ENCODE measurements at regions not wholly inside any gene's neighbourhood (a gene's known extent, or its start where the extent isn't known, plus 50 kb on each side); places are given as distances from the start of the nearest gene placed in this dataset.
A peak's percentile ranks its signal among the peaks of the same experiment; 100 is the strongest.

DNA sequence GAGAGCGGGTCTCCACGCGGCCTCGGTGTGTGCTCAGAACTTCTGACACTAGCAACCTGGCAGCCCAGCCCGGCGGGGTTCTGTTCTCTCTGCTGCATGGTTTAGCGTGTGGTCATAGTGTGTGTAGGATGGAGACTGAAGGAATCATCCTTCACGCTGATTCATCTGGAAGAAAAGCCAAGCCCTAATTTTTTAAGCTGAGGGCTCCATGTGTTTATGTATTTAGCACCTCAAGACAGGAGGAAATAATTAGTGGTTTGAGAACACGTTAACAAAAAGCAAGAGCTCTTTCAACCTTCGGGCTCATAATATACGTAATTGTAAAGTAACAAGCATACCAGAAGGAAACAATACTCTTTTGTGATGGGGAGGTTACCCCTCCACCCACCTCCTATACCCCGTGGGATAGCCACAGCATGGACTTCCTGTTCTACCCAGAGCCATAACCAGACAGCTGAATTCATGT, 504.6 kb upstream of the MKI67 start:
- DNase-seq (ENCODE audit: low read depth in 3 of 3, low spot score in 2 of 3), result no peak

DNA sequence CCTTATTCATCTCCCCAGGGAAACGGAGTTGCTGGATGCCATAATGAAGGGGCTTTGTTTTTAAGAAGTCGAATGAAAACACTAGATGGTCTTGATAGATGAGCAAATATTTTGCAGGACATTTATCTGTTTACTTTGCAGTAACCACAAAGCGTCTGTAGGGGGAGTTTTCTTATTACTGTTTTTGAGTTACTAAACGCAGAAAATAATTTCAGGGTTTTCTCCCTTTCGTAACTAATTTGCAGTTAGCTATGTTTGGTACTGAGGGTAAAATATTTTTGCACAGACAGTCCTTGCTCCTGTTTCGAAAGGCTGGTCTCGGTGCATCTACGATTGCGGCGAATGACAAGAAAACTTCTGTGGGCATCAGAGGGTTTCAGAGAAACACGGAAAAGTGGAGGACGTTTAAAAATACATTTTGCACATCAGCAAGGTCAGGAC, 505.6 kb upstream of the MKI67 start:
- DNase-seq (ENCODE audit: low read depth in 3 of 3, low spot score in 2 of 3), result no peak

DNA sequence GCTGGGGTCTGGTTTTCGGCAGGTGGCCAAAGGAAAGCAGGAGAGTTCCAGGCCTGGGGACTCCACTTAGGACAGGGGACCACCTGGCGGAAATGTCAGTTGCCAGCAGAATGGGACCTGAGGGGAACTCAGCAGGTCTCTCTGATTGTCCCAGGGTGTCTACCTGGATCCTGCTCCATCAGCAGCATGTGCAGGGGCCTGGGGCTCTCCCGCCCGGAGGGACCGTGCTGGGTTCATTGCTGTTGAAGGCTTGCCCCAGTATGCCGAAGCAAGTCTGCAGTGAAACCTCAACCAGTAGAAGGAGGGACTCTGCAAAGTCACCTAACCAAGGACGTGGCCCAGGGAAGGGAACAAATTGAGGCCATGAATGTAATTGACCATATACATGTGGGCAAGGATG, 506.5 kb upstream of the MKI67 start:
- no peak for DNase-seq (ENCODE audit: low read depth in 3 of 3, low spot score in 2 of 3)

DNA sequence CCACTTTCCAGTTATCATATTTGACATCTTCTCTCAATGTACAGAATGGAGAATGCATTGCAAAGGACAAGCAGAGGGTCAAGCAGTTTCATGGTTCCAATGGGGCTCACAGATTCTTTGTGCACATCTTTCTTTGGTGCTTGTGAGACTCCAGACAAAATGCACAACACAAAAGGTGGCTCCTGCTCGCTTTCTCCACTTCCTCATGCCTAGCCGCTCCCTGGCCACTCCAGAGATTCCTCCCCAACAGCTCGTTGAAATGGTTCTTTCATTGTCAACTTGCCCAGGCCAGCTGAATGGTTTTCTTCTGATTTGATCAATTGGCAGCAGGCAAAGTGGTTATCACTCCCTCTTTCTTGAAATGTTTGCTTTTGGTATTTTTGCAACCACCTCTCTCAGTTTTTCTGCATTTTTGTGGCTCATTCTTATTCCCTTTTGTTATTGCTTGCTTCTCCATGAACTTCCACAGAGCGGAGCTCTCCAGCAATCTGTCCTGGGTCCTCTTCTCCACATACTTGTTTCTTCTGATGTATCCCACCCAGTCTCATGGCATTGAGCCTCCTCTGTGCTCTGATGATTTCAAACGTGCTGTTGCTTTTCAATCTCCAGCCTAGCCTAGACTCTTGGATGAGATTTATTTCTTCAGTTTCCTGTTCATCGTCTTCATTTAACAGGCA, 507.8 kb upstream of the MKI67 start:
- DNase-seq (ENCODE audit: low read depth in 3 of 3, low spot score in 2 of 3), result no peak

DNA sequence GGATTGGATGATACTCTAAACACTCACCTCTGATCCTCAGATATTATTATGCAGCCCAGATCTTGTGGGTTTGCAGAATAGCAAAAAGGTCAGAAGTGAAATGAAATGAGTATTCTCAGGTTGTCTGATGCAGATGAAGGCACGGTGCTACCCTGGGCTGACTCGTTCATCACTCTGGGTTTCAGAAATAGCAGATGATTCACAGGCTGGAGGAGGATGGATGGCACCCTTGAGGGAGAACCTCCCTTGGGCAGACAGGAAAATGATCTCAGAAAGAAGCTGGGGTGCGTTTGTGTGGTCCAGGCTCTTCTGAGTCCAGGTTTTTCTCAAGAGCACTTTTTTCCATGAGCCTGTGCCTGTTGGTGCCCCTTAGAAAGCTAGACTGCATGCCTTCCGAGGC, 515.8 kb upstream of the MKI67 start:
- no peak for DNase-seq (ENCODE audit: low read depth in 3 of 3, low spot score in 2 of 3)

DNA sequence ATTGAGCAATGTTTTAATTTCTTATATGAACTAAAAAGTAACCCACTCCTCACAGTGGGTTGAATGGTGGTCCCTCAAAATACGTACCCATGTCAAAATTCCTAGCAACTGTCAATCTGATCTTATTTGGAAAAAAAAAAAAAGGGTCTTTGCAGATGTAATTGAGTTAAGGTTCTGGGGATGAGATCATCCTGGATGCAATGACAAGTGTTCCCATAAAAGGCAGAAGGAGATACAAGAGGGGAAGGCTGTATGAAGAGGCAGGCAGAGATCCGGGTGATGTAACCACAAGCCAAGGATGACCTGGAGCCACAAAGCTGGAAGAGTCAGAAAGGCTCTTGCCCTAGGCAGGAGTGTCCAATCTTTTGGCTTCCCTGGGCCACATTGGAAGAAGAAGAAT, 516.3 kb upstream of the MKI67 start:
- no peak for DNase-seq (ENCODE audit: low read depth in 3 of 3, low spot score in 2 of 3)

DNA sequence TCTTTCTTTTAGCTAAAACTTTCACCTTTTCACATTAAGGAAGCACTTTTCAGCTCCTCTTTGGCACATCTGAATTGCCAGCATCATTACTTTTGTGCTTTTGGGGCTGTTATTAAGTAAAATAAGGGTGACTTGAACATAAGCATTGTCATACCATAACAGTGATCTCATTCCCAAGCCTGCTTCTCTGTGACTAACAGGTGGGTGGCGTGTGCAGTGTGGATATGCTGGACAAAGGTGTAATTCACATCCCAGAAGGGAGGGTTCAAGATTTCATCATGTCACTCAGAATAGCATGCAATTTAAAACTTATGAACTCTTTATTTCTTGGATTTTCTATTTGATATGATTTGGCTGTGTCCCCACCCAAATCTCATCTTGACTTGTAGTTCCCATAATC, 517.4 kb upstream of the MKI67 start:
- DNase-seq (ENCODE audit: low read depth in 3 of 3, low spot score in 2 of 3), result no peak

DNA sequence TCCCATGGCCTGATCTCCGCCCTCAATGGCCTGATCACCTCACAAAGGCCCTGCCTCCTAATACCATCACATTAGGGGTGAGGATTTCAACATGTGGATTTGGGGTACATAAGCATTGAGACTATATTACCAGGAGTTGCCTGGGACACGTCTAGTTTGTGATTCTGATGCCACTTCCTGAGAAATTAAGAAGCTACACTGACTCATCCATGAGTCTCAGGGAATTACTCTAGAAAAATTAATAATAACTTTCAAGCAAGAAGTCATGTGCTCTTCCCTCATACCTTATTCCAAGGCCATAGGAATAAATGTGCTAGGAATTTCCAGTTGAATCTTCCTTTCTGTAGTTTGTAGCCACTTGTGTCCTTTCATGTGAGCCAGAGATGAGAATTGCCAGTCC, 519.3 kb upstream of the MKI67 start:
- DNase-seq (ENCODE audit: low read depth in 3 of 3, low spot score in 2 of 3), result no peak

DNA sequence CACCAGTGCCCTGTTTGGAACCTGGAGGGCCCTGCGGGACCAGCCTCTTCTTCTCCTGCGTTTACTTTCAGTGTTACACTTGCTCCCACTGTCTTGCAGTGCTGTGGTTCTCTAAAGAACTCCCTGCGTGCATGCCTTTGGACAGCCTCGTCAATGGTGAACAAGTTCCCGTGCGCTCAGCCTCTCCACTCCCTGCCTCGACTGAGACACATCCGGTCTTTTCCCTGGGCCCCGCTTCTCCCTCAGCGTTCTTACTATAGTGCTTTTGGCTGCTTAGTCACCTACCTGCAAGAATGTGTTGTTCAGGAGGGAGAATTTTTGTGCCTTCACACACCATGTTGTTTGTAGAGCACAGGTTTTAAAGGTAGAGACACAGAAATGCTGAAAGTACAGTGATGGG, 520.7 kb upstream of the MKI67 start:
- no peak for DNase-seq (ENCODE audit: low read depth in 3 of 3, low spot score in 2 of 3)

DNA sequence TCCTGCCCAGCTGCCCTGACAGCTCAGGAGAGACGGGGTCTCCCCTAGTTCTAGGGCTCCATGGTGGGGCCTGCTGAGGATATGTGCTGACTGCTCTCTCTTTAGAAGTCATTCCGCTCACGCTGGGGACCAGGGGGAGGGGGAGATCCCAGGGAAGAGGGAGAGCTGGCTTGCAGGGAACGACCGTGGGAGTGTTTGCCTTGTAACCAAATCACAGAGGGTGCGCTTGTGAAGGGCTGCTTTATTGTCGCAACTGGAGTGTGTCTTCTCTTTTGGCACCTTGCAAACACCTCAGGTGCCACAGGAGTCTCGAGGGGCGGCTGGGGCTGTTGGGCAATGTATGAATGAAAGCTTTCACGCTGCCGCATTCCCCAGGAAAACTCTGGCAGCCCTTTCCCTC, 531.3 kb upstream of the MKI67 start:
- peak; percentile 10 to 36 (median 19) for DNase-seq (ENCODE audit: low read depth in 3 of 3, low spot score in 2 of 3)

DNA sequence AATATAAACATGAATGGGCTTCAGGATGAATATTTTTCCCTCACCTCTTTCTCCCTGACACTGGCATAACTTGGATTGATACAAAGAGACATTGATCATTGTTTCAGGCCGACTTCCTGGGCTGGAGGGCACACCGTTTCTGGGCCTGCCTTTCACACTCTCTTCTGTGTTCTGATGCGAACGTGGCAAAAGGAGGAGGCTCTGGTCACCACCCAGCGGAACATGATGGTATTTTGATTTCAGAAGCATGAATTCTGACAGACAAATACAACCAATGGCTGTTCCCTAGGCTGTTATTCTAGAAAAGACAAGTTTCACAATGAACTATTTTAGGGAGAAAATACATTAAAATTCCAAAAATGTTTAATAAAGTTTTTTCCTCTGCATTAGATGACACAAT, 534.5 kb upstream of the MKI67 start:
- DNase-seq (ENCODE audit: low read depth in 3 of 3, low spot score in 2 of 3), result no peak

DNA sequence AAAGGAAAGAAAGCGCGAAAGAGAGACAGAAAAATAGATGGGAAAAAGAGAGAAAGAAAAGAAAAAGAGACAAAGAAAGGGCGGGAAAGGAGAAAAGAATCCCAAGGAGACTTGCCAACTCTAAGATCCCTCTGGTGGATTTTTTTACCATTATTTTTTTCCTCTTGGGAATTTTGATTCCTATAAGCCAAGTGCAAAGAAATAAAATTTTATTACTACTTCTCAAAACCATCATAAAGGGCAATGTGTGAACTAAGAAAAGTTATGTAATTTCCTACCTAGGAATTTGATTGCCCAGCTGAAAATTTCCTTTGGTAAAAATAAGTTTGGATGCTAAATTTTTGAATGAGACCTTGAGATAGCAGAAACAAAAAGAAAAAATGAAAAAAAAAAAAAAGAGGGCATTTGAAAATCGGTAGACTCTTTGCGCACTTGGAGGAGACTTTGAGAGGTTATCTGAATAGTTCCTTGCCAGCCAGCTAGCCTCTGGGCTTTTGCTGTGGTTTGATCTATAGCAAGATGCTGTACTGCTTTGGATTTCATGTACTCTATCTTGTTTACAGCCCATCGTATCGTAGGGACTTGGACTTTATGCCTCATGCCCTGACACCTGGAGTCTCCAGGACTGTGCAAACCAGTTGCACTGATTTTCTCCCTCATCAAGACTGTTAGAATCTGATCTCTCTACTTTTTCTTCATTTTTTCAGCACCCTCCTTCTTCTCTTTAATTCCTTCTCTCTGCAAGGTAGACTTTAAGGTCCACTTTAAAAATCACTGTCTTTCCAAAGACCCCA, 535.4 kb upstream of the MKI67 start:
- DNase-seq (ENCODE audit: low read depth in 3 of 3, low spot score in 2 of 3), result no peak

DNA sequence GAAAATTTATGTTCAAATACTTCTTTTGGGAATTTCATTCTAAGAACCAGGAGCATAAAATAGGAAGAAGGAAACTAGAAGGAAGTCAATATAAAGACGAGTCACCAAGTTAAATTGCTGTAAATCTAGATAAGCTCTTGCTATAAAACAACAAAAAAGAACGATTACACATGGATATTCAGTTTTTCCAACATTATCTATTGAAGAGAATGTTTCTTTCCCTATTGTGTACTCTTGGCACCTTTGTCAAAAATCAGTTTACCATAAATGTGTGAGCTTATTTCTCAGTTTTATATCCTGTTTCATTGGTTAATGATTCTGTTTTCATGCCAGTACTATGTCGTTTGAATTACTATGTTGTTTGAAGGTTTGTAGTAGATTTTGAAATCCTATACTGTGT, 536.3 kb upstream of the MKI67 start:
- no peak for DNase-seq (ENCODE audit: low read depth in 3 of 3, low spot score in 2 of 3)

DNA sequence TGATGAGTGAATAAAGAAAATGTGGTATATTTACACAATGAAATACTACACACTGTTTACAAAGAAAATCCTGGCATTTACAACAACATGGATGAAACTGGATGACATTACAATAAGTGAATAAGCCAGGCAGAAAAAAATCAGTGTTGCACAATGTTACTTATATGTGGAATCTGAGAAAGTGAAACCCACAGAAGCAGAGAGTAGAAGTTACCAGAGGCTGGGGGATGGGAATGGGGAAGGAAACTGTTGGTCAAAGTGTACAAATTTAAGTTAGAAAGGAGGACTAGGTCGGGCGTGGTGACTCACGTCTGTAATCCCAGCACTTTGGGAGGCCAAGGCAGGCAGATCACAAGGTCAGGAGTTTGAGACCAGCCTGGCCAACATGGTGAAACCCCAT, 538.5 kb upstream of the MKI67 start:
- DNase-seq (ENCODE audit: low read depth in 3 of 3, low spot score in 2 of 3), result no peak

DNA sequence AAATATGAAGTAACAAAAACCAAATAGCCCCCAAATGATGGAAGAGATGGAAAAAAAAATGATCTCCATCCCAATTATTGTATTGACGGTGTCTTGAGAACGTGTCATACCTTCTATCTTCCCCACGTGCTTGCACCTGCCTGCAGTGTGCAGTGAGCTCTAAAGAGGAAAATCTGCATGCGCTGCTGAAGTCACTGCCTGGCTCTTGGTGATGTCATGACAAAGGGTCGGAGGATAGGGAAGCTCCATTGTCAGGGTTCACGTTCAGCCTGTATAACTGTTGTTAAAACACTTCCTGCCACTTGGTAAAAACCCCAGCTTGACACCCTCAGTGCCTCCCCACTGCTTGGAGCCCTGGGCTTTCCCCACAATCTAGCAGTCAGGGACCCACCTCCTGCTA, 549.2 kb upstream of the MKI67 start:
- no peak for DNase-seq (ENCODE audit: low read depth in 3 of 3, low spot score in 2 of 3)

DNA sequence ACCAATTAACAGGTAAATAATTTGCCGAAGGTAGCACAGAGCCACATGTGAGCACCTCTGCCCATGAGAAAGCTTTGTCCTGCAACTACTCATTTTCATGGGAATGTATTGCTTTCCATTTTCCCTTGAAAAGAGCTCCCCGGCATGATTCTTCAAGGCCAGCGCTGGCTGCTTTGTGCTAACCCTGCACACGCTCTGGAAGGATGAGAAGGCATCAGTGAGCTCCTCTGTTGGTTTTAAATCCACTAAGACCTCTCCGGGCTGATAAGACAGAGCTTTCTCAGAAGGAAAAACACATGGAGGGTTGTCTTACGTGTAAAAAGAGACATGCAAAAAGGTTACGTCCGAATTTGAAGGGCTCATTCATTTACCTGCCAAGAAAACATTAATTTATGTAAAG, 553.9 kb upstream of the MKI67 start:
- no peak for DNase-seq (ENCODE audit: low read depth in 3 of 3, low spot score in 2 of 3)

DNA sequence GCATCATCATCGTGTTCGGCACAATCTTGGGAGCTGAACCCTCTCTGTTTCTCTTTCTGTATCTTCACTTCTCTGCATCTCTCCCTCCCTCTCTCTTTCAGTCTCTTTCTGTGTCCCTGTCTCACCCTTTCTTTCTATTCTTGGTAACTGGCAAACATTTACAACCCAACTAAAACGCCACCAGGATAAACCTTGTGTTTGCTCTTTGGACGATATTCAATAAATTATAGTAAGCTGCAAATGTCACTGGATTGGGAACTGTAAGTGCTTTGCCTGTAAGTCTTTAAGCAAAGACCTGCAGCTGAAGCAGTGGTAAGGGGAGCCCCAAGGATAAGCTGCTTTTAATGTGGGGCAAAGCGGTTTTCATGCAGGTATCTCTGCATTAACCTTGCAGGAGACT, 558.0 kb upstream of the MKI67 start:
- DNase-seq (ENCODE audit: low read depth in 3 of 3, low spot score in 2 of 3), result no peak

DNA sequence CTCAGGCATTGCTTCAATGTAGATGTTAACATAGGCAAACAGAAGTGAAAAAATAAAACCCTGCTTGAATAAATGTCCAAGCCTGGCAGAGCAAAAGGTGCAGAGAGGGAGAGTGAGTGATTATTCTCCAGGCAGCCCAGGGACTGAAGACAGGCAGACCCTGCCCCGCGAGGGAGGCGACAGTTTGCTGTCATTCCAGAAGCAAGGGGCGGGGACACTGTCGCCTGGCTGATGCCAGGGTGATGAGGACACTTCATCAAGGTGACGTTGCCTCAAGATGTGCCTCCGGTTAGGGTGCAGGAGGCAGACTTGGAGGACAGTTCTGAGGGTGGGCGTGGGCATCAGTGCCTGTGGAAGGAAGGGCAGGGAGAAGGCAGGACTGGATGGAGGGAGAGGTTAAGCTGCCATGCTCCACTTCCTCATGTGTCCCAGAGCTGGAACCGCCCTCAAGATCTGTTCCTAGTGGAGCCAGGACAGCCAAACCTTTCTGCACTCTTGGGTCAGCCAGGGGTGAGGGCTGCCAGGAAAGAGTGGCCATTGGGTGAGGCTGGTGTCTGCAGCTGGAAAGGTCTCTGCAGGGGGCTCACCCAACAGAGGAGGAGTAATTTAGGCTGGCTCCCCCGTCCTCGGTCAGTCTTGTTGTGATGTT, 560.5 kb upstream of the MKI67 start:
- no peak for DNase-seq (ENCODE audit: low read depth in 3 of 3, low spot score in 2 of 3)

DNA sequence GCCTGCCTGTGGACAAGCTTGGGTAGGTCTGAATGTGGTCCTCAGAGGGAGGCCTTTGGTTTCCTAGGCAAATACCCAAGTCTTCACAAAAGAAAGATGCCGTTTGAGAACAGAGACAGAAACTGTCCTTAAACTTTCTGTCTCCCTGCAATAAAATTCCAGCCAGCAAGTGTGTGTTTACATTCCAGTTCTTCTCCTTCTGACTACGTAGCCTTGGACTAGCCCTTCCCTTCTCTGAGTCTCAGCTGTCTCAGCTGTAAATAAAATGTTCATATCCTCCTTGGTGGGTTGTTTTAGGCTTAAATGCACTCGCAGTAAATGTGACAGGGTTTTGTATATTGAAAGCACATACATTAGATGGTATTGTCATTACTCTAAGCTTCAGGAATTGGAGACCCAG, 561.2 kb upstream of the MKI67 start:
- no peak for DNase-seq (ENCODE audit: low read depth in 3 of 3, low spot score in 2 of 3)

DNA sequence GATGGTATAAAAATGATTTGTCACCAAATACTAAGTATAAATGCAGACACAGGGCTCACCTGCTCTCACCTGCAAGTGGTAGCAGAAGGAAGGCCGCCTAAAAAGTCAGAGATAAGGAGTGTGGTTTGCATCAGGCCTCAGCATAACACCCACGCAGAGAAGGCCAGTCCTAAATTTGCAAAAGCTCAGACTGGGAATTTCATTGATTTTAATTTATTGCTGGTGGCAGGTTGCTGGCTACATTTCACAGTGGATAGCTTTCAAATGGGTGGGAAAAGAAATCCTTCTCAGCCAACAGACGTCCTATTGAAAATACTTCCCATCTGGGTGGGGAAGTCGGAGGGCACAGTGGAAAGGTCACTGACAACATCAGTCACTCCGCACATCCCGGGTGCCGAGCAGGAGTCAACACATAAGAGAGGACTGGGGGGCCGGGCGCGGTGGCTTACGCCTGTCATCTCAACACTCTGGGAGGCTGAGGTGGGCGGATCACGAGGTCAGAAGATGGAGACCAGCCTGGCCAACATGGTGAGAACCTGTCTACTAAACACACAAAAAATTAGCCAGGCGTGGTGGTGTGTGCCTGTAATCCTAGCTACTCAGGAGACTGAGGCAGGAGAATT, 561.8 kb upstream of the MKI67 start:
- no peak for DNase-seq (ENCODE audit: low read depth in 3 of 3, low spot score in 2 of 3)

DNA sequence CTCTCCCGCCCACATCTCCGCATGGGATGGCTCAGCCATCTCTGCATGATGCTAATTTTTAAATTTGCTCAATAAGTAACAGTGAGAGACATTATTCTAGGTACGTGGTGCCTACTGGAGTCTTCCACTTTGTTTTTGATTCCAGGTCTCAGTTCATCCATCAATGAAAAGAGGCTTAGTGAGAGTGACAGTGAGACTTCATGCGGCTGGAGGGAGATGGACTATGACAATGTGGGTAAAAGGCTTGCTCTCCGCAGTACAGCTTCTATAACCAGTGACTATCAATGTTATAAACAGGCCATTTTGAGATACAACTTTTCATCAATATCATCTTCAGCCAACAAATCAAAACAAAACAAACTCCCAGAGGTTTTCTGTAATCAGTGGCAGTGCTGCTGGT, 563.4 kb upstream of the MKI67 start:
- DNase-seq (ENCODE audit: low read depth in 3 of 3, low spot score in 2 of 3), result no peak

Data from right renal cortex interstitium (tissue), 3 donors.